Stimulated activated naive CD4-positive, alpha-beta T cell treated with Interleukin-2 at 50 U/mL for 16 hours (primary cell): ENCODE measurements at regions not wholly inside any gene's neighbourhood (a gene's known extent, or its start where the extent isn't known, plus 50 kb on each side); places are given as distances from the start of the nearest gene placed in this dataset.
"Not testable (repeated sequence)": the region's sequence is repeated elsewhere in the genome, so short reads cannot be mapped to it uniquely, and the experiment has no call there.

Experiments
- DNase-seq: peaks from one replicate; lab custom pipeline; 2025; lab: John Stamatoyannopoulos, UW

GRCh38 chr5:96101358-96102089 lies 139.9 kb upstream of the ELL2 start:
- no peak for DNase-seq

- not testable (repeated sequence) for DNase-seq
These were observed 135.8 kb upstream of the ELL2 start for GRCh38 chr5:96097488-96097887.

- DNase-seq = no peak
These were observed 135.1 kb upstream of the ELL2 start for GRCh38 chr5:96096724-96097123.

- no peak for DNase-seq
These were observed 133.3 kb upstream of the ELL2 start for GRCh38 chr5:96094904-96095303.

- no peak for DNase-seq
These were observed 132.3 kb upstream of the ELL2 start for GRCh38 chr5:96093890-96094381.

GRCh38 chr5:96093340-96093739 lies 131.7 kb upstream of the ELL2 start:
- DNase-seq = no peak

GRCh38 chr5:96091874-96092273 lies 130.2 kb upstream of the ELL2 start:
- no peak for DNase-seq

- no peak for DNase-seq
These were observed 128.6 kb upstream of the ELL2 start for GRCh38 chr5:96090215-96090614.

GRCh38 chr5:96088706-96089498 lies 127.3 kb upstream of the ELL2 start:
- DNase-seq = no peak

- no peak for DNase-seq
These were observed 126.3 kb upstream of the ELL2 start for GRCh38 chr5:96087939-96088338.

- no peak for DNase-seq
These were observed 123.3 kb upstream of the ELL2 start for GRCh38 chr5:96084874-96085506.

- DNase-seq = no peak
These were observed 121.8 kb upstream of the ELL2 start for GRCh38 chr5:96083361-96083881.

GRCh38 chr5:96081276-96081858 lies 119.7 kb upstream of the ELL2 start:
- no peak for DNase-seq

GRCh38 chr5:96080557-96080956 lies 118.9 kb upstream of the ELL2 start:
- no peak for DNase-seq

GRCh38 chr5:96079962-96080361 lies 118.3 kb upstream of the ELL2 start:
- DNase-seq = no peak

GRCh38 chr5:96079075-96079474 lies 117.4 kb upstream of the ELL2 start:
- DNase-seq = peak; percentile 19

- DNase-seq = no peak
These were observed 114.8 kb upstream of the ELL2 start for GRCh38 chr5:96076451-96076850.

GRCh38 chr5:96075579-96076289 lies 114.1 kb upstream of the ELL2 start:
- DNase-seq = no peak

- DNase-seq = no peak
These were observed 113.2 kb upstream of the ELL2 start for GRCh38 chr5:96074870-96075269.

GRCh38 chr5:96074460-96074859 lies 112.8 kb upstream of the ELL2 start:
- DNase-seq = no peak

GRCh38 chr5:96072791-96073165 lies 111.1 kb upstream of the ELL2 start:
- DNase-seq = no peak
